ENCODE measurements at regions not wholly inside any gene's neighbourhood (a gene's known extent, or its start where the extent isn't known, plus 50 kb on each side); places are given as distances from the start of the nearest gene placed in this dataset.

GRCh38 chr4:188232428-188232827 is 93.2 kb downstream of the TRIML1 start:
- no peak overlapping the region for H3K9ac ChIP-seq (ENCODE audit: insufficient read depth, low read length)
- no peak for DNase-seq (ENCODE audit: low read depth in 2 of 2)

DNA sequence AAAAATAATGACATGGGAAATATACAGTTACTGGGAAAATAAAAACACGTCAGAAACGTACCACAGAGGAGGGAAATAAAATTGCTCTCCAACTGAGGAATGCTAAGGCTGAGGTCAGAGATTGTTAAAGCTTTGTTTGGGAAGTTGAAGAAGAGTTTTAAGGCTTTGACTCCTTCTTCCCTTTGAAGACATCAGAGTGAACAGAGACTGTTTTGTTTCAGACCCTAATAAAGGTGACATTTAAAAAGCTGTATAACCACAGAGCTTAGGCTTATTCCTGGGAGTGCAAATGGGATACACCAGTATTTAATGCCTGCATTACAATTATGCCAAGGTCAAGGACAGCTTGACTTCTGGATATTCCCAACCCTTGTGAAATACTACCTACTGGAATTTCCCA is 102.8 kb downstream of the TRIML1 start:
- no peak overlapping the region for H2AFZ ChIP-seq (ENCODE audit: low read length)
- H3K4me3 ChIP-seq (replicated peaks in 1 of 4; ENCODE audit: control extremely low read depth in 1 of 4, insufficient read depth in 1 of 4, low read depth in 3 of 4, low read length in 4 of 4), result no peak overlapping the region
- H3K79me2 ChIP-seq (ENCODE audit: control insufficient read depth, insufficient read depth, low read length), result no peaks in the 10 kb centered on the region
- no peaks in the 10 kb centered on the region for H3K36me3 ChIP-seq (ENCODE audit: control insufficient read depth, insufficient read depth, low read length)
- H3K27ac ChIP-seq (ENCODE audit: insufficient read depth, low read length), result no peak overlapping the region
- H3K9me3 ChIP-seq (ENCODE audit: control insufficient read depth, insufficient read depth, low read depth, low read length), result no peaks in the 10 kb centered on the region
- H3K27me3 ChIP-seq (ENCODE audit: control insufficient read depth, insufficient read depth, low read length), result no peaks in the 10 kb centered on the region
- no peak for TF ChIP-seq EZH2 (IDR thresholded peaks at IDR 0.05; ENCODE audit: low read length, missing control alignments)
- TF ChIP-seq, protein P1, sequence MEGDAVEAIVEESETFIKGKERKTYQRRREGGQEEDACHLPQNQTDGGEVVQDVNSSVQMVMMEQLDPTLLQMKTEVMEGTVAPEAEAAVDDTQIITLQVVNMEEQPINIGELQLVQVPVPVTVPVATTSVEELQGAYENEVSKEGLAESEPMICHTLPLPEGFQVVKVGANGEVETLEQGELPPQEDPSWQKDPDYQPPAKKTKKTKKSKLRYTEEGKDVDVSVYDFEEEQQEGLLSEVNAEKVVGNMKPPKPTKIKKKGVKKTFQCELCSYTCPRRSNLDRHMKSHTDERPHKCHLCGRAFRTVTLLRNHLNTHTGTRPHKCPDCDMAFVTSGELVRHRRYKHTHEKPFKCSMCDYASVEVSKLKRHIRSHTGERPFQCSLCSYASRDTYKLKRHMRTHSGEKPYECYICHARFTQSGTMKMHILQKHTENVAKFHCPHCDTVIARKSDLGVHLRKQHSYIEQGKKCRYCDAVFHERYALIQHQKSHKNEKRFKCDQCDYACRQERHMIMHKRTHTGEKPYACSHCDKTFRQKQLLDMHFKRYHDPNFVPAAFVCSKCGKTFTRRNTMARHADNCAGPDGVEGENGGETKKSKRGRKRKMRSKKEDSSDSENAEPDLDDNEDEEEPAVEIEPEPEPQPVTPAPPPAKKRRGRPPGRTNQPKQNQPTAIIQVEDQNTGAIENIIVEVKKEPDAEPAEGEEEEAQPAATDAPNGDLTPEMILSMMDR (conservative IDR thresholded peaks at IDR 0.05 in 1 of 2, IDR thresholded peaks at IDR 0.05 in 1 of 2; ENCODE audit: low read depth in 1 of 2, low read length in 2 of 2), result no peak
- H3K4me1 ChIP-seq (ENCODE audit: control insufficient read depth, extremely low read depth, insufficient read depth, low read length), result no peaks in the 10 kb centered on the region
- no peak for DNase-seq (ENCODE audit: low read depth in 2 of 2)
- no peaks in the 10 kb centered on the region for H4K20me1 ChIP-seq (ENCODE audit: control insufficient read depth, extremely low read depth, insufficient read depth, low read length)
- no peak overlapping the region for H3K9ac ChIP-seq (ENCODE audit: insufficient read depth, low read length)
- H3K4me2 ChIP-seq (ENCODE audit: extremely low read depth, insufficient read depth, low read length), result no peak overlapping the region

More at GRCh38 chr4:188232428-188232827, 93.2 kb downstream of the TRIML1 start:
- no peak overlapping the region for H3K27ac ChIP-seq (ENCODE audit: insufficient read depth, low read length)
- H4K20me1 ChIP-seq (ENCODE audit: control insufficient read depth, extremely low read depth, insufficient read depth, low read length), result no peaks in the 10 kb centered on the region
- H3K27me3 ChIP-seq (ENCODE audit: control insufficient read depth, insufficient read depth, low read length), result no peaks in the 10 kb centered on the region
- no peak for TF ChIP-seq EZH2 (IDR thresholded peaks at IDR 0.05; ENCODE audit: low read length, missing control alignments)
- TF ChIP-seq, protein P1 (conservative IDR thresholded peaks at IDR 0.05 in 1 of 2, IDR thresholded peaks at IDR 0.05 in 1 of 2; ENCODE audit: low read depth in 1 of 2, low read length in 2 of 2), result no peak
- no peaks in the 10 kb centered on the region for H3K9me3 ChIP-seq (ENCODE audit: control insufficient read depth, insufficient read depth, low read depth, low read length)
- no peak overlapping the region for H2AFZ ChIP-seq (ENCODE audit: low read length)
- no peaks in the 10 kb centered on the region for H3K36me3 ChIP-seq (ENCODE audit: control insufficient read depth, insufficient read depth, low read length)
- no peaks in the 10 kb centered on the region for H3K4me1 ChIP-seq (ENCODE audit: control insufficient read depth, extremely low read depth, insufficient read depth, low read length)
- no peak overlapping the region for H3K4me3 ChIP-seq (replicated peaks in 1 of 4; ENCODE audit: control extremely low read depth in 1 of 4, insufficient read depth in 1 of 4, low read depth in 3 of 4, low read length in 4 of 4)
- H3K79me2 ChIP-seq (ENCODE audit: control insufficient read depth, insufficient read depth, low read length), result no peaks in the 10 kb centered on the region
- H3K4me2 ChIP-seq (ENCODE audit: extremely low read depth, insufficient read depth, low read length), result no peak overlapping the region

- Histone ChIP-seq H3K4me3 (replicated peaks in 1 of 4; ENCODE audit: control extremely low read depth in 1 of 4, insufficient read depth in 1 of 4, low read depth in 3 of 4, low read length in 4 of 4) (no peak overlapping the region), H3K4me1 (ENCODE audit: control insufficient read depth, extremely low read depth, insufficient read depth, low read length) (no peaks in the 10 kb centered on the region), H3K4me2 (ENCODE audit: extremely low read depth, insufficient read depth, low read length) (no peak overlapping the region), H3K9ac (ENCODE audit: insufficient read depth, low read length) (no peak overlapping the region), H3K9me3 (ENCODE audit: control insufficient read depth, insufficient read depth, low read depth, low read length) (no peaks in the 10 kb centered on the region), H3K27ac (ENCODE audit: insufficient read depth, low read length) (no peak overlapping the region), H3K79me2 (ENCODE audit: control insufficient read depth, insufficient read depth, low read length) (no peaks in the 10 kb centered on the region), H3K27me3 (ENCODE audit: control insufficient read depth, insufficient read depth, low read length) (no peaks in the 10 kb centered on the region), H2AFZ (ENCODE audit: low read length) (no peak overlapping the region), H4K20me1 (ENCODE audit: control insufficient read depth, extremely low read depth, insufficient read depth, low read length) (no peaks in the 10 kb centered on the region), H3K36me3 (ENCODE audit: control insufficient read depth, insufficient read depth, low read length) (no peaks in the 10 kb centered on the region)
- no peak for TF ChIP-seq EZH2 (IDR thresholded peaks at IDR 0.05; ENCODE audit: low read length, missing control alignments)
- TF ChIP-seq, protein P1 (conservative IDR thresholded peaks at IDR 0.05 in 1 of 2, IDR thresholded peaks at IDR 0.05 in 1 of 2; ENCODE audit: low read depth in 1 of 2, low read length in 2 of 2), result no peak
- DNase-seq (ENCODE audit: low read depth in 2 of 2), result no peak
These were observed 106.4 kb downstream of the TRIML1 start for GRCh38 chr4:188245651-188246050.

Data from fibroblast of lung (primary cell).